ENCODE measurements at regions not wholly inside any gene's neighbourhood (a gene's known extent, or its start where the extent isn't known, plus 50 kb on each side); places are given as distances from the start of the nearest gene placed in this dataset.

DNA sequence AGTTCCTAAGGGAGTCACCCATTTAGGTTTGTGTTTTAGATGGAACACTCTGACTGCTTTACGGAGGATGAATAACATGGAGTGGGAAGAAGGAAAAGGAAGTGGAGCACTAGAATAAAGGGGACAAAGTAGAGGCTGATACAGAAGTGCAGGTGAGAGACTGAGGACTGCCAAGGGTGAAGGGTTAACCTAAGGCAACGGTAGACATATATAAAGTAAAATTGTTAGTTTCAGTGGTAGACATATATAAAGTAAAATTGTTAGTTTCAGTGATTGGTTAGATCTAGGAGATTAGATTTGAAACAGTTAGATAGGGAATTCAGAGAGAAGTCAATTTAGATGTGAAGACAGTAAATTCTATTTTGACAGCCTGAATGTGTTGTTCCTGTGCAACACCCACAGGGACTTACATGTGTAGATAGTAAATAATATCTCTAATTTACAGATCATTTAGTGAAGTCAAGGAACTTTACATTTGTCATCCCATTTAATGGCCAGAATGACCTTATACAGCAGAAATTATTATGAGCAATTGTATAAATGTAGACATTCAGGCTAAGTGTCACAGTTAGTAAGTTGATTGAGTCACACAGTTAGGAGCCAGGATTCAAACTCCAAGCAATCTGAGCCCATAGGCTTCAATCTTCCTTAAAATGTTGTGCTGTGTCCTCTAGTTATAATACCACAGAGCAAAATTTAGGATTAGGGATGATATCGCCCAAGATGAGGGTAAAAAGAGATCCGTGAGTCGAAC, 270.8 kb upstream of the UBE2E3 start:
- H3K27ac ChIP-seq, result no peak overlapping the region
- TF ChIP-seq, protein P1, sequence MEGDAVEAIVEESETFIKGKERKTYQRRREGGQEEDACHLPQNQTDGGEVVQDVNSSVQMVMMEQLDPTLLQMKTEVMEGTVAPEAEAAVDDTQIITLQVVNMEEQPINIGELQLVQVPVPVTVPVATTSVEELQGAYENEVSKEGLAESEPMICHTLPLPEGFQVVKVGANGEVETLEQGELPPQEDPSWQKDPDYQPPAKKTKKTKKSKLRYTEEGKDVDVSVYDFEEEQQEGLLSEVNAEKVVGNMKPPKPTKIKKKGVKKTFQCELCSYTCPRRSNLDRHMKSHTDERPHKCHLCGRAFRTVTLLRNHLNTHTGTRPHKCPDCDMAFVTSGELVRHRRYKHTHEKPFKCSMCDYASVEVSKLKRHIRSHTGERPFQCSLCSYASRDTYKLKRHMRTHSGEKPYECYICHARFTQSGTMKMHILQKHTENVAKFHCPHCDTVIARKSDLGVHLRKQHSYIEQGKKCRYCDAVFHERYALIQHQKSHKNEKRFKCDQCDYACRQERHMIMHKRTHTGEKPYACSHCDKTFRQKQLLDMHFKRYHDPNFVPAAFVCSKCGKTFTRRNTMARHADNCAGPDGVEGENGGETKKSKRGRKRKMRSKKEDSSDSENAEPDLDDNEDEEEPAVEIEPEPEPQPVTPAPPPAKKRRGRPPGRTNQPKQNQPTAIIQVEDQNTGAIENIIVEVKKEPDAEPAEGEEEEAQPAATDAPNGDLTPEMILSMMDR (conservative IDR thresholded peaks at IDR 0.05), result no peak
- no peak for TF ChIP-seq ZFX (IDR thresholded peaks at IDR 0.05)

DNA sequence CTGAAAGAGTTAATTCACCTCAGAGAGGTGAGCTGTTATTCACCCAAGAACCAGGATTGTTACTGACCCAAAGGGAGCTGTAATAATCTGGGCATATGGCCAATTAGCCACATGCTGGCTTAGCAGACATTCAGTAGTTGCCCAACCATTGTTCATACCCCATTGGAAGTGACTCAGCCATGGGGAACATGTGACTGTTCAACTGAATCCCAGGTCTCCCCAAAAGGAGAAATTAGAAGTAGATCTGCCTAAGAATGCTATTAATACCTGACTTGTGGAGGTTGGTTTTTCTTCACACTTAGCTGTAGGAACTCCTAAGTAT, 272.6 kb upstream of the UBE2E3 start:
- no peak overlapping the region for H3K27ac ChIP-seq
- TF ChIP-seq, protein P1 (conservative IDR thresholded peaks at IDR 0.05), result no peak
- TF ChIP-seq ZFX (IDR thresholded peaks at IDR 0.05), result no peak

DNA sequence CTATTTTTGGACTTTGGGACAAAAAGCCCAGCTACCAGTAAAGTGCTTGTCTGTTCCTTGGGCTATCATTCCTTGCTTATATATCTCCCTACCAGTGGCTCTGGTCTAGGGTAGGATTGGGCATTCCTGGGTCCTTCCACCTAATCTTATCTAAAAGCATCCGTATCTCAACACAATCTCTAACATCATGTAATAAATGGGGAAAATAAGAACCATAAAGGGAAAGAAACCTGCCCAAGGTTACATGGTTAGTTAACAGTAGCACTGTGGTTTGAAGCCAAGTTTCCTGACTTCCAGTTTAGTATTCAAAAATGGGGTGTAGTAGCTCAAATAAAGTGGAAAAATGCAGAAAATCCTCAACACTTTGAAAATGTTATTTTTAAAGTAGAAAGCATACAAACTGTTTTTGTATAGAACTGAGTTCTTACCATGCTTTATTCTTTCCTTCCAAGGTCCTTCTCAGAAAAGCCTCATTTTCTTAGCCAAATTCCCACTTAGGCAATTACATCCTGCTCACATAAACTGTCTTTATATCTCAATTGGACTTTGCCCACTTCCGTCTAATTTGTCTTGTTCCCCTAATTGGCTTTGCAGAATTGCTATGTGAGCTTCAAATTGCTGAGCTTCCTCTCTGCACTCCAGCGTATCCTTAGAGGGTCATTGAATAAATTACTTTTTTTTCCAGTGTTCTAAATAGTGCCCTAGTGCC, 273.1 kb upstream of the UBE2E3 start:
- H3K27ac ChIP-seq, result no peak overlapping the region

DNA sequence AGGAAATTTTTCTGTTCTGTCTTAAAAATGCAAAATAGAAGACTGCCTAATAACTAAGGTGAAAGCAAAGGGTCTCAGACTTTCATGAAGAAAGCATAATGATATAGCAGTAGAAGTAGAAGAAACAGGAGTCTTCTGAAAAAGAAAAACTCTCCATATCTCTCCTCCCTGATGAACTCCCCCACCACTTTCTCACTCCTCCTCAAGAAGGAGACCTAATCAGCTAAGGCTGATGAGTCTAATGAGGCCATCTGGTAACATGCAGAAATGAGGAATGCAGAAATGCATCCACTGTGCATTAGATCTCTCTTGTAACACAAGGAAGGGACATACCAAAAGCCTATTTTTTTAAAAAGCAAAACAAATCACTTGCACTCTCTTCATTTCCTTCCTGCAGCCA, 273.7 kb upstream of the UBE2E3 start:
- no peak for TF ChIP-seq ZFX (IDR thresholded peaks at IDR 0.05)
- TF ChIP-seq, protein P1 (conservative IDR thresholded peaks at IDR 0.05), result no peak

More for the DNA sequence above, 273.1 kb upstream of the UBE2E3 start:
- TF ChIP-seq ZFX (IDR thresholded peaks at IDR 0.05), result no peak
- TF ChIP-seq, protein P1 (conservative IDR thresholded peaks at IDR 0.05), result no peak

DNA sequence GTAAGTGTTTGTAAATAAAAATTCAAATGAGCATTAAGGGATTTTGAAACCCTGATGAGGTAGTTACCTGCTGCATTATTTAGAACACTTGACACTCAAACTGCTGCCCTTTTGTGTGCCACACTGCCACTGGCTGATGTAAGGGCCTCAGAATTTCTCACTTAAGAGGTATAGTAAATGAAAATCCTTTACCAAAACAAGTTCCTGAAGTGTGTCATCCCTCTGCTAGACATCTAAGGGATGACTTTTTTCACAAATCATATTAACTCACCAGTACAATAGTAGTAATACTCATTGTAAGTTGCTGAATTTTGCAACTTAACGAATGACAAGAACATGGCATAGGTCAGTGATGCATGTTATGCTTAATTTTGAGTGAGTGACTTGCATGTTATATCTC, 274.9 kb upstream of the UBE2E3 start:
- H3K27ac ChIP-seq, result no peak overlapping the region
- TF ChIP-seq ZFX (IDR thresholded peaks at IDR 0.05), result no peak
- TF ChIP-seq, protein P1 (conservative IDR thresholded peaks at IDR 0.05), result no peak

More for the DNA sequence above, 273.7 kb upstream of the UBE2E3 start:
- H3K27ac ChIP-seq, result no peak overlapping the region

DNA sequence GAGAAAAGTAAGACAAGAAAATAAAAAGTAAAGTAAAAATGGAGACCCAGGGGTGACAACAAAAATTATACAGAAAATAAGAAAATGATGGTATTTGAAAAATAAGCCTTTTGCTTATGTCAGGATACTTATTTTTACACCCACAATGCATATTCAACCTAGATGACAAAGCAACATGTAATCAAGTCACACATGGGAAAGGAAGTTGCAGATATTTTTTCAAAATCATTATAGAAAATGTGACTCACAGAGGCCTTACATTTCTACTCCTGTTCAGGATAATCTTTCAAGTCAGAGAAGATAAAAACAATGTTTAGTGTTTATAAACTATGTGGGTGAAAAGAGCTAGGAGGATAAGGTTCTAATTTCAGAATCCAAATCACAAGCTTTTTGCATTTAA, 275.3 kb upstream of the UBE2E3 start:
- TF ChIP-seq, protein P1 (conservative IDR thresholded peaks at IDR 0.05), result no peak
- no peak for TF ChIP-seq ZFX (IDR thresholded peaks at IDR 0.05)
- no peak overlapping the region for H3K27ac ChIP-seq

DNA sequence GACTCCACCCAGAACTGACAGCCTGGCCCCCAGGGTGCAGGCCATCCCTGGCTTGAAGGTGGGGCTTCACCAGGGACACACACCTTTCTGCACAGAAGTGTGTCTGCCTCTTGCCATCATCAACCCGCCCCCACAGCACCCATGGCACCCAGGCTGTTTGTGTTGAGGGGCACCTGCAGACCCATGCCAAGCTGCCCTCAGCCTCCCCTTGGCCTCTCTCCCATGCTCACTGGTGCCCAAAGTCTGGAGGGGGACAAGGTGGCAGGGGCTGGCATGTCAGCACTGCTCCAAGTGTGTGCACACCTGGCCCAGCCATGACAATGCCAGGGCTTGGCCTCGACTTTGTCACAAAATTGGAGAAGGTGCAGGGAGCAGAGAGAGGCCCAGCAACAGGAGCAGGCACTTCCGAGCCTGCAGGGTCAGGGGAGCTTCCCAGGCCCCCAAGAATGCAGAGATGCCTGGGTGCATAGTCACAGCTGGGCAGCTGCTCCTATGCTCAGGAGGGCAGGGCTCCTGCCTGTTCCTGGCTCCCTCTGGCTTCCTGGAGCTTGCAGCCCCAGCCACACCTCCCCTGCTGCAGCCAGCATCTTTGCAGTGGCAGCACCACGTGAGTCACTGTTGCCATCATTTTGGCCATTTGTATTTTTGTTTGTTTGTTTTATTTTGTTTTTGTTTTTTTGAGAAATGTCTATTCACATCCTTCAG, 280.6 kb upstream of the UBE2E3 start:
- no peak overlapping the region; the same call in 1 of the 2 replicates for H3K27ac ChIP-seq
- no peak for TF ChIP-seq ZFX (IDR thresholded peaks at IDR 0.05)
- TF ChIP-seq, protein P1 (conservative IDR thresholded peaks at IDR 0.05), result no peak

Measured in C4-2B (cell line).